Lung (tissue), 11 donors: ENCODE measurements at regions not wholly inside any gene's neighbourhood (a gene's known extent, or its start where the extent isn't known, plus 50 kb on each side); places are given as distances from the start of the nearest gene placed in this dataset.
"Not testable (repeated sequence)": the region's sequence is repeated elsewhere in the genome, so short reads cannot be mapped to it uniquely, and the experiment has no call there.

ENCODE experiments used
- ATAC-seq: fragments of 200-7000 bp; cut with Tn5 transposase; one replicate; pipeline ENCODE4 v1.9.1; 2020; ENCODE audit warnings: moderate number of reproducible peaks; ENCODE audit not compliant: insufficient read depth, low FRiP score
- DNase-seq, 3 donors: peaks; one replicate each; pipeline ENCODE4 v3.0.0-alpha.2; 2013 to 2017
- H3K27ac ChIP-seq, 2 donors: one replicate each; pipeline ENCODE4 v1.5.1; 2013; ENCODE audit warnings: mild to moderate bottlenecking in 2 of 2, moderate library complexity in 2 of 2, control low read depth in 1 of 2, inconsistent platforms in 1 of 2, low read depth in 1 of 2, low read length in 1 of 2
- H3K27me3 ChIP-seq, 3 donors: one replicate each; pipeline ENCODE4 v1.5.1; 2013; ENCODE audit warnings: low read length in 2 of 3; ENCODE audit not compliant: control insufficient read depth in 3 of 3, insufficient read depth in 3 of 3
- H3K36me3 ChIP-seq, 4 donors: one replicate each; pipeline ENCODE4 v1.5.1; 2013; ENCODE audit warnings: low read length in 4 of 4, mild to moderate bottlenecking in 1 of 4, moderate library complexity in 1 of 4; ENCODE audit not compliant: control insufficient read depth in 4 of 4, insufficient read depth in 4 of 4
- H3K4me1 ChIP-seq, 5 donors: one replicate each; pipeline ENCODE4 v1.5.1; 2013; ENCODE audit warnings: low read length in 5 of 5, mild to moderate bottlenecking in 2 of 5, moderate library complexity in 1 of 5; ENCODE audit not compliant: control insufficient read depth in 5 of 5, insufficient read depth in 5 of 5
- H3K4me3 ChIP-seq: one replicate; pipeline ENCODE4 v1.5.1; 2013; ENCODE audit warnings: mild to moderate bottlenecking, control low read depth, moderate library complexity
- H3K9ac ChIP-seq, 2 donors: one replicate each; pipeline ENCODE4 v1.5.1; 2013; ENCODE audit warnings: low read length in 2 of 2, control low read depth in 1 of 2; ENCODE audit not compliant: insufficient read depth in 1 of 2
- H3K9me3 ChIP-seq, 4 donors: one replicate each; pipeline ENCODE4 v1.5.1; 2013; ENCODE audit warnings: low read length in 3 of 4, mild to moderate bottlenecking in 1 of 4, moderate library complexity in 1 of 4; ENCODE audit not compliant: control insufficient read depth in 4 of 4, insufficient read depth in 3 of 4
- WGBS, 2 donors: extraction: QIAGEN DNeasy Blood & Tissue Kit; methylation state at CpG; one replicate each; pipeline ENCODE4 v1.1.7; 2013; 5-methylcytosine and 5-hydroxymethylcytosine counted together
- TF ChIP-seq, protein P1 (sequence below): IDR thresholded peaks from 2 replicates; pipeline ENCODE4 v1.5.1; 2012; ENCODE audit warnings: mild to moderate bottlenecking; ENCODE audit errors: control extremely low read depth, extremely low read depth
- donor health status: control.
- donor health status: control.
- donor health status: Bipolar disorder and iron deficiency.
- donor health status: healthy.
- donor health status: DM: yes; HTN: yes; CAD: no.

DNA sequence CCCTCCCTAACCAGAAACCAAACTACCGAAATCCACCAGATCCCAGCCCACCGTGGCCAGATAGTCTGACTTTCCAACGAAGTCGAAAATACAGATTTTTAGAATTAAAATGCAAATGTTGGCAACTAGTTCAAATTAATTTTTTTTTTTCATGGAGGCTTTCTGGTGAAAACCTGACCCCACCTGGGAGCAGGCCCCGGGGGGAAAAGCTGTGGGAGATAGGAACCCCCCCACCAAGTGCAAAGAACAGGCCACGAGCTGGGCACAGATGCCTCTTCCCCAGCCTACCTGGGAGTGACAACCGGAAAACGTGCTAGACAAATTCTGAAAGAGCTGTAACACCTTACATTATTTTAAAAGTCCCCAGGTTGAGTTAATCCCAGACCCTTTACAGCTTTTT is 333.8 kb downstream of the PREX1 start:
- DNase-seq (no peak), ATAC-seq (no peak)
- Histone ChIP-seq H3K9me3 (no peaks in the 10 kb centered on the region), H3K4me3 (no peak overlapping the region), H3K4me1 (no peaks in the 10 kb centered on the region), H3K9ac (no peak overlapping the region), H3K27ac (no peak overlapping the region), H3K27me3 (peaks cover 0 to 7% (median 6%) of the 10 kb centered on the region in 3 donors), H3K36me3 (no peaks in the 10 kb centered on the region)
- TF ChIP-seq, protein P1, sequence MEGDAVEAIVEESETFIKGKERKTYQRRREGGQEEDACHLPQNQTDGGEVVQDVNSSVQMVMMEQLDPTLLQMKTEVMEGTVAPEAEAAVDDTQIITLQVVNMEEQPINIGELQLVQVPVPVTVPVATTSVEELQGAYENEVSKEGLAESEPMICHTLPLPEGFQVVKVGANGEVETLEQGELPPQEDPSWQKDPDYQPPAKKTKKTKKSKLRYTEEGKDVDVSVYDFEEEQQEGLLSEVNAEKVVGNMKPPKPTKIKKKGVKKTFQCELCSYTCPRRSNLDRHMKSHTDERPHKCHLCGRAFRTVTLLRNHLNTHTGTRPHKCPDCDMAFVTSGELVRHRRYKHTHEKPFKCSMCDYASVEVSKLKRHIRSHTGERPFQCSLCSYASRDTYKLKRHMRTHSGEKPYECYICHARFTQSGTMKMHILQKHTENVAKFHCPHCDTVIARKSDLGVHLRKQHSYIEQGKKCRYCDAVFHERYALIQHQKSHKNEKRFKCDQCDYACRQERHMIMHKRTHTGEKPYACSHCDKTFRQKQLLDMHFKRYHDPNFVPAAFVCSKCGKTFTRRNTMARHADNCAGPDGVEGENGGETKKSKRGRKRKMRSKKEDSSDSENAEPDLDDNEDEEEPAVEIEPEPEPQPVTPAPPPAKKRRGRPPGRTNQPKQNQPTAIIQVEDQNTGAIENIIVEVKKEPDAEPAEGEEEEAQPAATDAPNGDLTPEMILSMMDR = no peak
- 77 to 78% methylated on average over 8 of the region's 8 CpGs for WGBS, 2 donors

DNA sequence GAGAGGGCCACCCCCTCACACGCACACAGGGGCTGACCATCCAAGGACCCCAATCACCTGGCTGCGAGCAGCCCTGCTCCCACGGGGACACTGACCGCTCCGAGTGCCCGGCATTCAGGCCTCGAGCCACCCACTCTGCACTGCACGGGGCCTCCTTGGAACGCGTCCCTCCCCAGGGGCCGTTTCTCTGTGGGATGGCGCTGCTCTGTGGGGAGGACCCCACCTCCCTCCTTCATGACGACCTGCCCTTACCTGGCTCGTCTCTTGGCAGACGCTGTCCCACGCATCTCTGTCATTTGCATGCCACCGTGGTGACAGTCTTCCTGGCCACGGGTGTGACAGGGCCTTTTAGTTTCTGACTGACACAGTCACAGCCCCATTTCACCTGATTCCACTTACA is 334.5 kb downstream of the PREX1 start:
- not testable (repeated sequence) for H3K4me1 ChIP-seq, H3K27me3 ChIP-seq, H3K4me3 ChIP-seq, ATAC-seq, H3K9me3 ChIP-seq, H3K36me3 ChIP-seq, H3K27ac ChIP-seq, DNase-seq, H3K9ac ChIP-seq
- WGBS, 2 donors = 72 to 77% methylated on average over 15 to 18 of the region's 18 CpGs

DNA sequence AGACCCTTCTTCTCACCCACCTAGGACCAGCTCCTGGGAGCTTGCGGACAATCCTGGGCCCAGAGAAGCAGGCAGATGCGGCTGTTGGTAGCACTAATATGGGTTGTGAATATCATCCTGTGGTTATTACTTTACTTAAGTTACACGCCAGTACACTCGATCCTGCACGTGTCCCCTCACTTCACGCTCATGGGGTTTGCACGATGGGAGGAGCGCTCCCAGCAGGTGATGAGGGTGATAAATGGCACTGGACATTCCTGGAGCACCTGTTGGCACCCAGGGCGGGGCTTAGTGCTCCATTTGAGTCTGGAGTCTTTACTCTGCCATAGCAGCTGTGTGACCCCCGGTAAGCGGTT is 335.1 kb downstream of the PREX1 start:
- Histone ChIP-seq H3K4me3 (no peak overlapping the region), H3K27me3 (peaks cover 0 to 7% (median 6%) of the 10 kb centered on the region in 3 donors)
- 87 to 91% methylated on average over 11 of the region's 11 CpGs for WGBS, 2 donors

DNA sequence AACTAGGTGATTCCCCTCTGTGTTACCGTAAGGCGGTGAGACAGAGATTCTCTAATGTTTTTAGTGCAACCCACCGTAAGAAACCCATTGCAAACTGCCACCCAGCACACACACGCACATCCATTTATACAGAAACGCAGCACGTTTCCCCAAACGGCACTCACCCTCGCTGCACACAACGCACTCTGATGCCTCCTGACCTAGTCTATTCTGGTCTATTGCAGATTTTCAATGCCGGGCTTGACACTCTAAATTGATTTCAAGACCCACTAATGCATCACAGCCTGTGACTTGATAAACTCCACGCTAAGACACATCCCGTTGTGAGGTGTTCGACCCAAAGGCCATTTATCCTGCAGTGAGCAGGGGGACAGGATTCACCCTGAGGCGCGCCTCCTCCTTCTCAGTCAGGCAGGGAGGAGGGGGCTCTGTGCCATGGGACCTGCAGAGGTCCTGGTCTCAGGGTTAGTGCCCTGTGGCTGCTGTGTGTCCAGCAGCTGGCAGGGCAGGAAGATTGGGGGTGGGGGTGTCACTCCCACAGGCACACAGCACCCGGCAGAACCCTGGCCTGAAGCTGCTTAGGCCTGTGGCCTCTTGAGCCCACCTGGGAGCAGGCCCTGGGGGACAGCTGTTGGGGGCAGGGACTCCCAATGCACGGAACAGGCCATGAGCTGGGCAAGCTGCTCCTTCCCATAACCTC is 335.6 kb downstream of the PREX1 start:
- DNase-seq (no peak), ATAC-seq (no peak)
- 77 to 83% methylated on average over 17 of the region's 17 CpGs for WGBS, 2 donors
- H3K4me1 ChIP-seq = no peaks in the 10 kb centered on the region
- no peaks in the 10 kb centered on the region for H3K36me3 ChIP-seq
- no peaks in the 10 kb centered on the region for H3K9me3 ChIP-seq
- no peak overlapping the region for H3K27ac ChIP-seq
- peaks cover 0 to 7% (median 6%) of the 10 kb centered on the region in 3 donors for H3K27me3 ChIP-seq
- H3K4me3 ChIP-seq = no peak overlapping the region
- TF ChIP-seq, protein P1 = no peak
- no peak overlapping the region for H3K9ac ChIP-seq

More for the DNA sequence above, 335.1 kb downstream of the PREX1 start:
- H3K27ac ChIP-seq = no peak overlapping the region
- no peaks in the 10 kb centered on the region for H3K4me1 ChIP-seq
- ATAC-seq = no peak
- no peaks in the 10 kb centered on the region for H3K9me3 ChIP-seq
- no peak for DNase-seq
- H3K36me3 ChIP-seq = no peaks in the 10 kb centered on the region
- TF ChIP-seq, protein P1 = no peak
- H3K9ac ChIP-seq = no peak overlapping the region
